ENCODE measurements at regions not wholly inside any gene's neighbourhood (a gene's known extent, or its start where the extent isn't known, plus 50 kb on each side); places are given as distances from the start of the nearest gene placed in this dataset.
"Not testable (repeated sequence)": the region's sequence is repeated elsewhere in the genome, so short reads cannot be mapped to it uniquely, and the experiment has no call there.

GRCh38 chr4:180219080-180219479 lies 2024.1 kb upstream of the TENM3 start:
- DNase-seq (ENCODE audit: low read depth in 2 of 2), result no peak

DNA sequence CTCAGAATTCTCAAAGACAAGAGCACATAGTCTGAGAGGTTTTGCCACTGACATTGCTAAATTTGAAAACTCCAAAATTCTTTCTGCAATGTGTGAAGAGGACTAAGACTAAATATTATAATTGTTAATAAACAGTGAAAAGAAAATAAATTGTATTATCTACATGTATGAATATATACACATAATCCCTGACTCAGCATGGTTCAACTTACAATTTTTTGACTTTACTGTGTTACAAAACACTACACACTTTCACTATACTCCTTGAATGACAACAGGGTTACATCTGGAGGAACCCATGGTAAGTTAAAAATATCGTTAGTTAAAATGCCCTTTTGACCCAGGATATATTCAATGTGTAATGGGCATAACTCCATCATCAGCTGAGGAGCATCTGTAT lies 2017.2 kb upstream of the TENM3 start:
- DNase-seq (ENCODE audit: low read depth in 2 of 2), result no peak

GRCh38 chr4:180234730-180235129 lies 2008.5 kb upstream of the TENM3 start:
- DNase-seq (ENCODE audit: low read depth in 2 of 2), result no peak

- no peak for DNase-seq (ENCODE audit: low read depth in 2 of 2)
Observed at GRCh38 chr4:180240670-180241069, 2002.5 kb upstream of the TENM3 start.

DNA sequence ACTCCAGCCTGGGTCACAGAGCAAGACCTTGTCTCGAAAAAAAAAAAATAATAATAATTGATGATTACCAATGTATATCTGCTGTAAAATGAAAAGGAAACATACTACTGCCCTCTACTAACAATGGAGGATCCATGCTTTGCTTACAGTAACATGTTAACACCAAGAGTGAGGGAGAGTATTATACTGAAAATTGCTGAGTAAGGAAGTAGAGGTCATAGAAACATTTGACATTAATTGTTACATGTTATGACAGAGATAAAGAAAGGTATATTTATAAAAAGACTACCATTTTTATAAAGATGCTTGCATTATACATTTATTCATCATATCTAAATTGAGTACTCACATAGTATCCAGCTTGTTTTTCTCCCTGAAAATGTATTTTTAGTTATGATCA lies 1989.8 kb upstream of the TENM3 start:
- DNase-seq (ENCODE audit: low read depth in 2 of 2), result no peak

GRCh38 chr4:180261346-180261745 lies 1981.9 kb upstream of the TENM3 start:
- no peak for DNase-seq (ENCODE audit: low read depth in 2 of 2)

DNA sequence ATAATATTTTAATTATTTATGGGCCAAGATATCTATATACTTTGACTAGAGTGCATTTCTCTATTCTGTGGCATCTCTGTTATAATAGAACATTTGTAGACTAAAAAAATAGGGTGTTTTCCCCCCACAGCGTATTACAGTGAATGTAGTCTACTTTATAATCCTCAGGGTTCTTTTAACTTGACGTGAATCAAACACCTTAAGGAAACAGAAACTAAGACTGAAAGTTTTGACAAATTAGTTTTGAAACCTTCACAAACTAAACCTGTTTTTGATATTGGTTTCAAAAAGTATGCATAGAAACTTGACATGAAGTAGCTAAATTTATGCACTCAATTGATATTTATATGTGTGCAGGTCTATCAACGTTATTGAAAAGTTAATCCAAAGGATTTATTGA lies 1963.1 kb upstream of the TENM3 start:
- DNase-seq (ENCODE audit: low read depth in 2 of 2), result no peak

GRCh38 chr4:180280726-180281297 lies 1962.4 kb upstream of the TENM3 start:
- no peak for DNase-seq (ENCODE audit: low read depth in 2 of 2)

DNA sequence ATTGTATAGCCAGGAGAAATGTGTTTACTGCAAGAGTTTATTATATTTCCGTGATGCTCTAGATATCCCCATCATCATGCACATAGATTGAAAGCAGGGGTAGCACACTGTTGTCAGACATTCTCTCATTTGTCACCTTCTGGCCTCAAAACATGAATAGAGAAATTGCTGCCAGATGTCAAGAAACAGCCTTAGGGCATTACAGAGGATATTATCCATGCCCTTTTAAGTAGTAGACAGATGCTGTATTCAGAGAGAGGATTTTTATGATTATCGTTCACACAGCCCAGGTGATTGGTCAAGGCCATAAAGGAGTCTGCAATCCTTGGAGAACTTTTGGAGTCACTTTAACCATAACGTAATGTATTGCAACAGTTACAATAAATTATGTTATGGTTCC lies 1961.5 kb upstream of the TENM3 start:
- no peak for DNase-seq (ENCODE audit: low read depth in 2 of 2)

- no peak for DNase-seq (ENCODE audit: low read depth in 2 of 2)
Observed at GRCh38 chr4:180284267-180284666, 1958.9 kb upstream of the TENM3 start.

DNA sequence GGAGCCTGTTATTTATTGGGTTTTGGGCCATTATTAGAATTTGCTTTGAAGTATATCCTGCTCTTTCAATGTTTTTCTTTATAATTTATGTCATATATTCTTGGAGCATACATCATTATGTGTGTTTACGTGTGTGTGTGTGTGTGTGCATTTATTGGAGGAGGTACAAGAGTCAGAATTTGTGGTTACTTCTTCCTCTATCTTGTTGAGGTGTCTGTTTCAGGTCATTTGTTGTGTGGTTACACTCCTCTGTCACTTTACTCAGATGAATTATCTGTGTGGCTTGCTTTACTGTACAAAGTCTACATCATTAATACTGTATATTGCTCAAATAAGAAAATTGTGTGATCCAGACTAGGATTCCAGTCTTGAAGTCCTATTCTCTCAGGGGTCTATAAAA lies 1957.4 kb upstream of the TENM3 start:
- DNase-seq (ENCODE audit: low read depth in 2 of 2), result no peak

- no peak for DNase-seq (ENCODE audit: low read depth in 2 of 2)
Observed at GRCh38 chr4:180292339-180292738, 1950.9 kb upstream of the TENM3 start.

GRCh38 chr4:180296036-180296599 lies 1947.1 kb upstream of the TENM3 start:
- no peak for DNase-seq (ENCODE audit: low read depth in 2 of 2)

DNA sequence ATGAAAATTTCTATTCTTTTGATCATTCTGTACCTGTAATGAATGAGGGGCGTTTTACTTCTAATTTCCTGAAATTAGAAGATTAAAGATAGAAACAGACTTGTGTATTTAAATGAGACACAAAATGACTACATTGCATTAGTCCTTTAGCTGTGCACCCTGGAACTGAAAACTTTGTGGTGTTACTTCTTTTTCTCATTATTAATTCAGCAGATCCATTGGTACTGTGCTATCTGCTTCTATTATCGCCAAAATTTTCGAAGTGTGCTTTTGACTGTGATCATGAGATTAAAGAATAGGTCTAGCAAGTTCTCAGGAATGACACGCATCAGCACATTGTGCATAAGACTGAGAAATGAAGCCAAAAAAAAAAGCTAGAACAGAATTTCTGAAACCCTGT lies 1938.9 kb upstream of the TENM3 start:
- DNase-seq (ENCODE audit: low read depth in 2 of 2), result no peak

DNA sequence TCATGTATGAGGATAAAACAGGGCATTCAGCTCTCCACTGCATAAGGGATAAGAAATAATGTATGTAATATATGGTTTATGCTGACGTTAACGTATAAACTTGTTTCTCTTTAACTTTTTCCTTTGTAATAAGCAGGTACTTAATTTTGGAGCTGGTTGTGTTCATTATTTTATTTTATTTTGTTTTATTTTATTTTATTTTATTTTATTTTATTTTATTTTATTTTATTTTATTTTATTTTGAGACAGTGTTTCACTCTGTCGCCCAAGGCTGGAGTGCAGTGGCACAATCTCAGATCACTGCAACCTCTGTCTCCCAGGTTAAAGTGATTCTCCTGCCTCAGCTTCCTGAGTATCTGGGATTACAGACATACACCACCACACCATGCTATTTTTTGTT lies 1932.6 kb upstream of the TENM3 start:
- no peak for DNase-seq (ENCODE audit: low read depth in 2 of 2)

- no peak for DNase-seq (ENCODE audit: low read depth in 2 of 2)
Observed at GRCh38 chr4:180314972-180315371, 1928.2 kb upstream of the TENM3 start.

- no peak for DNase-seq (ENCODE audit: low read depth in 2 of 2)
Observed at GRCh38 chr4:180330521-180330920, 1912.7 kb upstream of the TENM3 start.

- DNase-seq (ENCODE audit: low read depth in 2 of 2), result no peak
Observed at GRCh38 chr4:180333162-180333561, 1910.0 kb upstream of the TENM3 start.

GRCh38 chr4:180335566-180335965 lies 1907.6 kb upstream of the TENM3 start:
- no peak for DNase-seq (ENCODE audit: low read depth in 2 of 2)

- no peak for DNase-seq (ENCODE audit: low read depth in 2 of 2)
Observed at GRCh38 chr4:180336494-180337090, 1906.6 kb upstream of the TENM3 start.

DNA sequence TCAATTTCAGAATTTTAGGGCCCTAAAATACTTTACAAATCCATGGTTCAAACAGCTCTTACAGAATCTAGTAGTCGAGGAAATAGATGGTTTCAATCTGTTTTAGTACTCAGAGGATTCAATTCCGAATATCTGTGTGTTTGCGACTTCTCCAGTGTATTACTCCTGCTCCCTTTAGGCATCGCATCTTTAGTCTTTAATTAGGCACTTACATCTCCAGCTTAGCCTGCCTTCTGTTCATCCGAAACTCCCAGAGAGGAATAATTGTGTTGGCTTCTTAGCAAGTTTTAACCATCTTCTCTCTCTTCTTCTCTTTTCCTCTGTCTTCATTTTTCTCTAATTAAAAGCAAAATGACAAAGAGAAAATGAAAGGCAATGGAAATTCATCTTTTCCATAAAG lies 1901.3 kb upstream of the TENM3 start:
- DNase-seq (ENCODE audit: low read depth in 2 of 2), result no peak

- DNase-seq (ENCODE audit: low read depth in 2 of 2), result no peak
Observed at GRCh38 chr4:180350901-180351300, 1892.3 kb upstream of the TENM3 start.

- DNase-seq (ENCODE audit: low read depth in 2 of 2), result no peak
Observed at GRCh38 chr4:180356766-180357165, 1886.4 kb upstream of the TENM3 start.

GRCh38 chr4:180360113-180360512 lies 1883.1 kb upstream of the TENM3 start:
- DNase-seq (ENCODE audit: low read depth in 2 of 2), result not testable (repeated sequence)
